A673 (cell line): ENCODE measurements at regions not wholly inside any gene's neighbourhood (a gene's known extent, or its start where the extent isn't known, plus 50 kb on each side); places are given as distances from the start of the nearest gene placed in this dataset.

ENCODE experiments used
- BruUV-seq: library from RNA; stranded (reverse); fragments of 400-500 nt; replicated peaks from 2 replicates; lab custom pipeline; 2021; lab: Mats Ljungman, UMichigan
- CTCF ChIA-PET: fragments of 300-600 bp; sonication (Branson Sonifier 250); formaldehyde crosslinking; loops from one replicate; lab custom pipeline; 2022; ENCODE audit warnings: antibody characterized with exemption; lab: Charles Lee
- POLR2A ChIA-PET: fragments of 300-600 bp; sonication (Branson Sonifier 250); formaldehyde crosslinking; loops from one replicate; lab custom pipeline; 2022; ENCODE audit warnings: antibody characterized with exemption; ENCODE audit not compliant: low non-redundant PET; lab: Charles Lee
- DNase-seq: peaks from one replicate; pipeline ENCODE4 v3.0.0-alpha.2; 2015; ENCODE audit warnings: low spot score
- H3K27ac ChIP-seq: fragments of 200-600 bp; sonication (generic); 2 replicates; pipeline ENCODE4 v1.5.1; 2016; ENCODE audit warnings: mixed run types, low read depth, mild to moderate bottlenecking, mixed read lengths, antibody characterized with exemption, low read length; ENCODE audit not compliant: poor library complexity, severe bottlenecking
- H3K27me3 ChIP-seq: fragments of 200-600 bp; sonication (generic); replicated peaks from 2 replicates; pipeline ENCODE4 v1.6.1; 2017; ENCODE audit warnings: mixed run types, low read depth, mild to moderate bottlenecking, mixed read lengths, antibody characterized with exemption, low read length; ENCODE audit not compliant: insufficient read depth, poor library complexity
- H3K36me3 ChIP-seq: fragments of 200-600 bp; sonication (generic); 2 replicates; pipeline ENCODE4 v1.6.1; 2016; ENCODE audit warnings: mixed run types, mild to moderate bottlenecking, mixed read lengths, antibody characterized with exemption, low read length; ENCODE audit not compliant: insufficient read depth, poor library complexity, severe bottlenecking
- H3K4me1 ChIP-seq: fragments of 200-600 bp; sonication (generic); 2 replicates; pipeline ENCODE4 v1.6.1; 2017; ENCODE audit warnings: mixed run types, mild to moderate bottlenecking, mixed read lengths, antibody characterized with exemption, low read length; ENCODE audit not compliant: insufficient read depth, poor library complexity, severe bottlenecking
- H3K4me3 ChIP-seq: fragments of 200-600 bp; sonication (generic); 2 replicates; pipeline ENCODE4 v1.5.1; 2016; ENCODE audit warnings: low read depth, mixed run types, mild to moderate bottlenecking, mixed read lengths, low read length; ENCODE audit not compliant: poor library complexity, severe bottlenecking
- H3K9me3 ChIP-seq: fragments of 200-600 bp; sonication (generic); 2 replicates; pipeline ENCODE4 v1.6.1; 2016; ENCODE audit warnings: mixed run types, low read depth, mild to moderate bottlenecking, mixed read lengths, antibody characterized with exemption, low read length; ENCODE audit not compliant: poor library complexity, severe bottlenecking
- CTCF ChIP-seq: fragments of 300-800, 200-600 bp; sonication (generic); conservative IDR thresholded peaks from 2 replicates; pipeline ENCODE4 v1.5.1; 2017; ENCODE audit warnings: low read depth, mild to moderate bottlenecking, antibody characterized with exemption, low read length, moderate library complexity, mixed read lengths
- EZH2 ChIP-seq: fragments of 200-600 bp; sonication (generic); IDR thresholded peaks from 2 replicates; pipeline ENCODE4 v1.6.1; 2017; ENCODE audit warnings: borderline replicate concordance, low read depth, mild to moderate bottlenecking, mixed read lengths, antibody characterized with exemption, low read length; ENCODE audit not compliant: poor library complexity, severe bottlenecking
- intact Hi-C: fragments of 100-400 bp; cut with micrococcal nuclease; formaldehyde crosslinking; loops from one replicate; pipeline ENCODE4 v1.10.0; 2022; ENCODE audit not compliant: unreplicated experiment

- no TSS peak for BruUV-seq
Observed at GRCh38 chr1:181296180-181296579, 187.1 kb upstream of the CACNA1E start.

GRCh38 chr1:181308098-181308497 lies 175.2 kb upstream of the CACNA1E start:
- no peaks in the 10 kb centered on the region for H3K4me1 ChIP-seq
- no peak overlapping the region for H3K4me3 ChIP-seq
- no peaks in the 10 kb centered on the region for H3K9me3 ChIP-seq
- intact Hi-C loops, result no loop called here
- H3K27ac ChIP-seq, result no peak overlapping the region
- CTCF ChIA-PET, result no interaction called here
- no peak for DNase-seq
- TF ChIP-seq EZH2, result no peak
- no peak for TF ChIP-seq CTCF
- POLR2A ChIA-PET, result no interaction called here
- BruUV-seq, result no TSS peak
- peaks cover 78% of the 10 kb centered on the region for H3K27me3 ChIP-seq
- H3K36me3 ChIP-seq, result no peaks in the 10 kb centered on the region

More at GRCh38 chr1:181296180-181296579, 187.1 kb upstream of the CACNA1E start:
- CTCF ChIA-PET, result no interaction called here
- Histone ChIP-seq H3K9me3 (no peaks in the 10 kb centered on the region), H3K36me3 (no peaks in the 10 kb centered on the region), H3K27ac (no peak overlapping the region), H3K27me3 (peaks cover 46% of the 10 kb centered on the region), H3K4me3 (no peak overlapping the region), H3K4me1 (no peaks in the 10 kb centered on the region)
- POLR2A ChIA-PET, result no interaction called here
- DNase-seq, result no peak
- intact Hi-C loops, result no loop called here
- TF ChIP-seq EZH2 (no peak), CTCF (no peak)

- no peaks in the 10 kb centered on the region for H3K36me3 ChIP-seq
- no peaks in the 10 kb centered on the region for H3K4me1 ChIP-seq
- H3K27me3 ChIP-seq, result peaks cover 78% of the 10 kb centered on the region
- BruUV-seq, result no TSS peak
- no peak overlapping the region for H3K4me3 ChIP-seq
- CTCF ChIA-PET, result no interaction called here
- TF ChIP-seq CTCF (no peak), EZH2 (no peak)
- intact Hi-C loops, result no loop called here
- no peak overlapping the region for H3K27ac ChIP-seq
- no peaks in the 10 kb centered on the region for H3K9me3 ChIP-seq
- POLR2A ChIA-PET, result no interaction called here
- DNase-seq, result no peak
Observed at GRCh38 chr1:181310560-181310959, 172.8 kb upstream of the CACNA1E start.
